ENCODE measurements at regions not wholly inside any gene's neighbourhood (a gene's known extent, or its start where the extent isn't known, plus 50 kb on each side); places are given as distances from the start of the nearest gene placed in this dataset.
A peak's percentile ranks its signal among the peaks of the same experiment; 100 is the strongest.

DNA sequence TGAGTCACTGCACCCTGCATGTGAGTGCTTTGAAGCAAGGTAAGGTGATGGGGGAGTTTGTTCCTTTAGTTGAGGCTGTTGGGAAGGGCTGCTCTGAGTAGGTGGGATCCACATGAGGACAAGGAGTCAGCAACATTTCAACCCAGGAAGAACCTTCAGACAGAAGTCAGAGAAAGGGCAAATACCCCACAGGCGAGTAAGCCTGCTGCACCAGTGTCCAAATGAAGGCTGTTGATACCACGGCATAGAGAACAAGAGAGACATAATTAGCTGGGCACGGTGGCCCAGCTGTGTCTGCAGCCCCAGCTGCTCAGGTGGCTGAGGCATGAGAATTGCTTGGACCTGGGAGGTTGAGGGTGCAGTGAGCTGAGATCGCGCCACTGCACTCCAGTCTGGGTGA, 54.3 kb upstream of the CLMP start:
- H3K9me3 ChIP-seq: no peaks in the 10 kb centered on the region
- H3K4me3 ChIP-seq: no peak overlapping the region
- H3K27me3 ChIP-seq: peaks cover 0 to 3% (median 0%) of the 10 kb centered on the region in 4 donors
- TF ChIP-seq POLR2A (IDR thresholded peaks at IDR 0.05): no peak
- TF ChIP-seq CTCF (IDR thresholded peaks at IDR 0.05): no peak
- 61 to 64% methylated on average over 4 to 5 of the region's 5 CpGs for WGBS, 2 donors
- H3K36me3 ChIP-seq: no peaks in the 10 kb centered on the region
- intact Hi-C loops (cut with DNase I): loop anchor here (5.0 to 10.0 kb wide), 2 partner anchors 85 to 137 kb away; no protein-coding TSS in a partner anchor
- no peak for DNase-seq
- peaks cover 0 to 8% (median 0%) of the 10 kb centered on the region in 3 donors for H3K4me1 ChIP-seq
- no peak overlapping the region for H3K27ac ChIP-seq

DNA sequence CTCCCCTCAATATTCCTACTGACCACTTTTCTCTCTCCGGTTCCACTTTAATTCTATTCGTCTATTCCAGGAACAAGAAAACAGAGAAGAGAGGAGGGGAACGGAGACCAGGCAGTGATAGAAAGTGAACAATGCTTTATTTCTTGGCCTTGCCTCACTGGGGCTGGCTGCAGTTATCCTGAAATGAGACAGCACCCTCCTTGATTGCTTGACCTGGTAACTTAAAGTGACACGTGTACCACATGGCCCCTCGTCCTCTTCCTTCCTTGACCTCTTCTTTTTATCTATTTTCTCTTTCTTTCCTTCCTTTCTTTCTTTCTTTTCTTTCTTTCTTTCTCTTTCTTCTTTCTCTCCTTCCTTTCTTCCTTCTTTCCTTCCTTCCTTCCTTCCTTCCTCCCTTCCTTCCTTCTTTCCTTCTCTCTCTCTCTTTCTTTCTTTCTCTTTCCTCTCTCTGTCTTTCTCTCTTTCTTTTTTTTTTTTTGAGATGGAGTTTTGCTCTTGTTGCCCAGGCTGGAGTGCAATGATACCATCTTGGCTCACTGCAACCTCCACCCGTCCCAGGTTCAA, 52.8 kb upstream of the CLMP start:
- Histone ChIP-seq H3K36me3 (no peaks in the 10 kb centered on the region), H3K4me1 (peaks cover 0 to 8% (median 0%) of the 10 kb centered on the region in 3 donors), H3K9me3 (no peaks in the 10 kb centered on the region), H3K4me3 (no peak overlapping the region), H3K27ac (no peak overlapping the region), H3K27me3 (peaks cover 0 to 3% (median 0%) of the 10 kb centered on the region in 4 donors)
- no peak for DNase-seq
- no peak for TF ChIP-seq POLR2A (IDR thresholded peaks at IDR 0.05)
- no peak for TF ChIP-seq CTCF (IDR thresholded peaks at IDR 0.05)
- intact Hi-C loops (cut with DNase I): loop anchor here (5.0 to 10.0 kb wide), 2 partner anchors 83 to 136 kb away; no protein-coding TSS in a partner anchor
- WGBS, 2 donors: 33 to 49% methylated on average over 6 of the region's 6 CpGs

- no peak overlapping the region for H3K4me3 ChIP-seq
- WGBS, 2 donors: 55 to 71% methylated on average over 3 of the region's 3 CpGs
- H3K36me3 ChIP-seq: no peaks in the 10 kb centered on the region
- intact Hi-C loops (cut with DNase I): loop anchor here (5.0 to 10.0 kb wide), 2 partner anchors 83 to 135 kb away; no protein-coding TSS in a partner anchor
- no peak for DNase-seq
- no peaks in the 10 kb centered on the region for H3K9me3 ChIP-seq
- no peak overlapping the region for H3K27ac ChIP-seq
- H3K27me3 ChIP-seq: peaks cover 0 to 3% (median 0%) of the 10 kb centered on the region in 4 donors
- peaks cover 0 to 8% (median 0%) of the 10 kb centered on the region in 3 donors for H3K4me1 ChIP-seq
- TF ChIP-seq CTCF (IDR thresholded peaks at IDR 0.05) (no peak), POLR2A (IDR thresholded peaks at IDR 0.05) (no peak)
These were observed 52.4 kb upstream of the CLMP start for GRCh38 chr11:123247496-123247799.

DNA sequence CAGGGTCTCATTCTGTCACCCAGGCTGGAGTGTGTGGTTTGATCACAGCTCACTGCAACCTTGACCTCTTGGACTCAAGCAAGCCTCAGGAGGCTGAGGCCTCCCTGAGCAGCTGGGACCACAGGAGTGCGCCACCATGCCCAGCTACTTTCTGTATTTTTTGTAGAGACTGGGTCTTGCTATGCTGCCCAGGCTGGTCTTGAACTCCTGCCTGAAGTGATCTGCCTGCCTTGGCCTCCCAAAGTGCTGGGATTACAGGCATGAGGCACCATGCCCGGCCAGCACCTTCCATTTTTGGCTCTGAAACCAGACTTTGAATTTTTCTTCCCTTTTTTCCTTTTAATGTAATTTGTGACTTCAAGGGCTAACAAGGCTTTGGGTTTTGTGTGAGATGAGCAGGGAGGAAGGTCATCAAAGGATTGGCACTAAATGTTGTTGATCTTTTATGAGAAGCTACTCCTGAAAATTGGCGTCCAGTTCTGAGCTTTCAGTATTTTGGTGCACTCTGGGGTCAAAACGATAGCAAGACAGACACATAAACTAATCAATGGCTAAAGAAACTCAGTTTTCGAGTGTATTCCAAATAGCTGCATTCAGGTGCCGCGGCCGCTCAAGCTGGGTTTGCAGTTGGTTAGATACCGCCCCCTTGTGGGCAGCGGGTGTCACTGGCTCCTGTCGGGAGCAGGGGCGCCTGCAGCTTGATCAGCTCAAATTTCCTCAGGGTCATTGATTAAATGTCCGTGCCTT, 51.9 kb upstream of the CLMP start:
- intact Hi-C loops (cut with DNase I): loop anchor here (5.0 to 10.0 kb wide), 2 partner anchors 82 to 135 kb away; no protein-coding TSS in a partner anchor
- no peak overlapping the region for H3K27ac ChIP-seq
- H3K36me3 ChIP-seq: no peaks in the 10 kb centered on the region
- no peaks in the 10 kb centered on the region for H3K9me3 ChIP-seq
- WGBS, 2 donors: 8 to 9% methylated on average over 12 to 13 of the region's 13 CpGs
- H3K4me3 ChIP-seq: no peak overlapping the region
- peaks cover 0 to 3% (median 0%) of the 10 kb centered on the region in 4 donors for H3K27me3 ChIP-seq
- TF ChIP-seq POLR2A (IDR thresholded peaks at IDR 0.05) (no peak), CTCF (IDR thresholded peaks at IDR 0.05) (peak; percentile 91 to 98 (median 94))
- peaks cover 0 to 8% (median 0%) of the 10 kb centered on the region in 3 donors for H3K4me1 ChIP-seq
- DNase-seq: no peak

DNA sequence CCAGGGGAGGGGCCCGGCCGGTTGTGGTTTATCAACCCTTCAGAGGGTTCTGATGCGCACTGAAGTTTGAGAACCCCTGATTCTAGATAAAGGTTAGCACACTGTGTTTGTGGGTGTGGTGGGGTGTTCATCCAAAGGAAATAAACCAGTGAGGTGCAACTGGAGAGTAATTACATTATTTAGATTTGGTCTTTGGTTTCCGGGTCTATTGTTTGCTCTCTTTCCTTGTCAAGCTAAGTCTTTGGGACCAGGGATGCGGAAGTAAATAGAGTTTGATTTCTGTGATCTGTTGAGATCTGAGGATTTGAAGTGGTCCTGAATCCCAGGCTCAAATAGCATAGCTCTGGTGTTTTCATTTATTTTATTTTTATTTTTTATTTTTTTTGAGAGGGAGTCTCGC, 50.5 kb upstream of the CLMP start:
- intact Hi-C loops (cut with DNase I): loop anchor here (5.0 to 10.0 kb wide), 2 partner anchors 81 to 133 kb away; no protein-coding TSS in a partner anchor
- Histone ChIP-seq H3K27ac (no peak overlapping the region), H3K27me3 (peaks cover 0 to 3% (median 0%) of the 10 kb centered on the region in 4 donors), H3K4me1 (peaks cover 0 to 8% (median 0%) of the 10 kb centered on the region in 3 donors), H3K9me3 (no peaks in the 10 kb centered on the region), H3K4me3 (no peak overlapping the region), H3K36me3 (no peaks in the 10 kb centered on the region)
- no peak for TF ChIP-seq CTCF (IDR thresholded peaks at IDR 0.05)
- TF ChIP-seq POLR2A (IDR thresholded peaks at IDR 0.05): no peak
- no peak for DNase-seq
- WGBS, 2 donors: 90 to 91% methylated on average over 5 to 6 of the region's 6 CpGs

All from esophagus squamous epithelium (tissue), 5 donors.